ENCODE measurements at regions not wholly inside any gene's neighbourhood (a gene's known extent, or its start where the extent isn't known, plus 50 kb on each side); places are given as distances from the start of the nearest gene placed in this dataset.
"Not testable (repeated sequence)": the region's sequence is repeated elsewhere in the genome, so short reads cannot be mapped to it uniquely, and the experiment has no call there.

DNA sequence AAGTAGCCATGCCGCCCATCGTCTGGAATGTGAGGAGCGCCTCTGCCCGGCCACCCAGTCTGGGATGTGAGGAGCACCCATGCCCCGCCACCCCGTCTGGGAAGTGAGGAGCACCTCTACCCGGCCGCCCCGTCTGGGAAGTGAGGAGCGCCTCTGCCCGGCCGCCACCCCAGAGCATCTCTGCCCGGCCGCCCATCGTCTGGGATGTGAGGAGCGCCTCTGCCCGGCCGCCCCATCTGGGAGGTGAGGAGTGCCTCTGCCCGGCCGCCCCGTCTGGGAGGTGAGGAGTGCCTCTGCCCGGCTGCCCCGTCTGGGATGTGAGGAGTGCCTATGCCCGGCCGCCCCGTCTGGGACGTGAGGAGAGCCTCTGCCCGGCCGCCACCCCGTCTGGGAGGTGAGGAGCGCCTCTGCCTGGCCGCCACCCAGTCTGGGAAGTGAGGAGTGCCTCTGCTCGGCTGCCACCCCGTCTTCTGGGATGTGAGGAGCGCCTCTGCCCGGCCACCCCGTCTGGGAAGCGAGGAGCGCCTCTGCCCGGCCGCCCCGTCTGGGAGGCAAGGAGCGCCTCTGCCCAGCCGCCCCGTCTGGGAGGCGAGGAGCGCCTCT lies 126.7 kb upstream of the MED14 start:
- TF ChIP-seq EP300, POLR2A, POLR2AphosphoS5 (IDR thresholded peaks at IDR 0.05): not testable (repeated sequence)
- TF ChIP-seq, protein P1, sequence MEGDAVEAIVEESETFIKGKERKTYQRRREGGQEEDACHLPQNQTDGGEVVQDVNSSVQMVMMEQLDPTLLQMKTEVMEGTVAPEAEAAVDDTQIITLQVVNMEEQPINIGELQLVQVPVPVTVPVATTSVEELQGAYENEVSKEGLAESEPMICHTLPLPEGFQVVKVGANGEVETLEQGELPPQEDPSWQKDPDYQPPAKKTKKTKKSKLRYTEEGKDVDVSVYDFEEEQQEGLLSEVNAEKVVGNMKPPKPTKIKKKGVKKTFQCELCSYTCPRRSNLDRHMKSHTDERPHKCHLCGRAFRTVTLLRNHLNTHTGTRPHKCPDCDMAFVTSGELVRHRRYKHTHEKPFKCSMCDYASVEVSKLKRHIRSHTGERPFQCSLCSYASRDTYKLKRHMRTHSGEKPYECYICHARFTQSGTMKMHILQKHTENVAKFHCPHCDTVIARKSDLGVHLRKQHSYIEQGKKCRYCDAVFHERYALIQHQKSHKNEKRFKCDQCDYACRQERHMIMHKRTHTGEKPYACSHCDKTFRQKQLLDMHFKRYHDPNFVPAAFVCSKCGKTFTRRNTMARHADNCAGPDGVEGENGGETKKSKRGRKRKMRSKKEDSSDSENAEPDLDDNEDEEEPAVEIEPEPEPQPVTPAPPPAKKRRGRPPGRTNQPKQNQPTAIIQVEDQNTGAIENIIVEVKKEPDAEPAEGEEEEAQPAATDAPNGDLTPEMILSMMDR (IDR thresholded peaks at IDR 0.05) = not testable (repeated sequence)

Measured in gastroesophageal sphincter (tissue), 3 donors.